ENCODE measurements at regions not wholly inside any gene's neighbourhood (a gene's known extent, or its start where the extent isn't known, plus 50 kb on each side); places are given as distances from the start of the nearest gene placed in this dataset.

DNA sequence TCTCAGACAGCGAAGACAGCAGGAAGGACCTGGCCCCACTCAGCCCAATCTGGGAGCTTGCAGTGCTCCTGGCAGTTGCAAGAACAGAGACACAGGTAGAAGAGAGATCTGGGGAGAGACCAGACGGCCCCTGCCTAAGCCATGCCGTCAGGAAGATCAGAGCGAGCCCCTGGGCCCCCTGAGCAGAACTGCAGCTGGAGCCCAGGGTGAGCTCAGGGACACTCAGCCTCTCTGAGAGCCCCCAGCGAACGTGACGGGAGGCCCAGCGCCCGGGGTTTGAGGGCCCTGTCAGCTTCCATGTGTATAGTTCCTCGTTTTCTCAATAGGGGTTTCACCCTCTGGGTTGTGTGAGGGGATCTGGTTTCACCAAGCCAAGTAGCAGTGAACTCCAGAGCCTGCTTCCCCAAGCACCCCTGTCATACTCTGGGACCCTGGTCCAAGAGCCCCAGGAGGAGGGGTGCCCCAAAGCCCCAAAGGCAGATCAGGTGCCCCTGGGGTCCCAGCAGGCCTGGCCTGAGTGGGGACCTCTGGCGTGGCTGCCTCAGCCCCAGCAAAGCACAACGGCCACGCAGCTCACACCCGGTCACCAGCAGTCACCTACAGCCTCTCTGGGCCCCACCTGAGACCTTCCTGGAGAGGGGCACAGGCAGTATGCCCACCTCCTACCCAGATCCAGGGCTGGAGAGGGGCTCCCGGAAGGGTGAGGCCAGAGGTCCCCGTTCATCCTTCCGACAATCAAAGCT, 431.3 kb upstream of the MYT1L start:
- H3K36me3 ChIP-seq (replicated peaks), result no peaks in the 10 kb centered on the region
- no peaks in the 10 kb centered on the region for H3K4me1 ChIP-seq
- in situ Hi-C loops (cut with MboI; ENCODE audit: low sequenced_read_pairs), result no loop called here
- H3K9me3 ChIP-seq, result no peaks in the 10 kb centered on the region
- H3K27me3 ChIP-seq (ENCODE audit: low read depth), result no peaks in the 10 kb centered on the region
- no peak overlapping the region for H3K4me3 ChIP-seq
- DNase-seq (ENCODE audit: low spot score in 2 of 2), result no peak

DNA sequence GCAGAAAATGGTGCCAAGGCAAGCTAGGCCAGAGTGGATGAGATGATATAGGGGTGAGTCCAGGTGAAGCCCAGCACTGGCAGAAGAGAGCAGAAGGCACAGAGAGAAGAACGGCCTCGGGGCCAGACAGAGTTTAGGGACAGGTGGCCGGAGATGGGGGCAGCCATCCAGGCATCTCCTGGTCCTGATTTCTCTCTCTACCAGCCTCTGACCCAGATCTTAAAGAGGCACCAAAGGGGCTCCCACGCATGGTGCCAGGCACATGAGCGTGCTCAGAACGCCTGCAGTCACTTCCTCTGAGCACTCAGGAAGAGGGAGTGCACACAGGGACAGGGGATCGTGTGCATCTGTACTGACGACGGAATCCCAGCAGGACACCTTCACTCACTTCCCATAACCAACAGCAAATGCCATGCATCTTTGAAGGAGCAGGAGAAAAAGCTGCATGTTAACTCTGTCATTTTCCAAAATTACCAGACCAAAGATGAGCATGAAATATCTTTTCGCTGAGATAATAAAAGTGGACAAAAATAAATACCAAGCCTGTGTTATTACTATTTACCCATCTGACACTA, 427.8 kb upstream of the MYT1L start:
- Histone ChIP-seq H3K27me3 (ENCODE audit: low read depth) (no peaks in the 10 kb centered on the region), H3K4me1 (no peaks in the 10 kb centered on the region), H3K9me3 (no peaks in the 10 kb centered on the region), H3K4me3 (no peak overlapping the region), H3K36me3 (replicated peaks) (no peaks in the 10 kb centered on the region)
- DNase-seq (ENCODE audit: low spot score in 2 of 2), result no peak
- in situ Hi-C loops (cut with MboI; ENCODE audit: low sequenced_read_pairs), result no loop called here

DNA sequence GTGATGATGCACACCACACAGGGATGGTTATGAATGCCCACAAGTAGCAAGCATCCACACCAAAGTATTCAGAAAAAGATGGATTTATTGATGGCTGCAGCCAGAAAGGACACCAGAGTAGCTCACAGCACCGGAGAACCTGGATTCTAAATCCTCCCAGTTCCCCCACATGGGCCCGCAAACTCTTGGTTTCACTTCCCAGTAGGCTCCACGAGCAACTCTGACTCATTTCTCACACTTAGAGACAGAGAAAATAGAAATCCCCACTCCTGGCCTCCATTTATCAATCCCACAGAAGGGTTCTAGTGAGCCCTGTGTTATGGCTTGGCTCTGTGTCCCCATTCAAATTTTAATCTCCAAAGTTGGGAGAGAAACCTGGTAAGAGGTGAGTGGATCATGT, 426.7 kb upstream of the MYT1L start:
- in situ Hi-C loops (cut with MboI; ENCODE audit: low sequenced_read_pairs), result no loop called here
- no peak for DNase-seq (ENCODE audit: low spot score in 2 of 2)
- H3K4me3 ChIP-seq, result no peak overlapping the region
- H3K4me1 ChIP-seq, result no peaks in the 10 kb centered on the region
- no peaks in the 10 kb centered on the region for H3K27me3 ChIP-seq (ENCODE audit: low read depth)
- H3K9me3 ChIP-seq, result no peaks in the 10 kb centered on the region
- H3K36me3 ChIP-seq (replicated peaks), result no peaks in the 10 kb centered on the region

DNA sequence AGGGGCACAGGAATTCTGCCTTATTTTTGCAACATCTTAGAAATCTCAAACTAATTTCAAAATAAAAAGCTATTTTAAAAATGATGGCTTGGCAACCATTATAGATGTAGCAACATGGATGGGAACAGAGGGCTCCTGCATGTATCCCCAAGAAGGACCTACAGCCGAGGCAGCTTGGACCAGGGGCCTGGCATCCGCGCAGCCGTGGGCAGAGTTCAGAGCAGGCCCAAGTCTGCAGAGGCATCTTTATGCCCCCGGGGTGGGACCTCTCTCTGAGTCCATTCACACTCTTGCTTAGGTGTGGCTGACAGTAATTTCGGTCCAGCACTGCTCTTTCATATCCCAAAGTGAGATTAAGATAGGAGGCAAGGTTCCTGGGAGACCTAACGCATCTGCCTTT, 425.8 kb upstream of the MYT1L start:
- in situ Hi-C loops (cut with MboI; ENCODE audit: low sequenced_read_pairs), result no loop called here
- H3K36me3 ChIP-seq (replicated peaks), result no peaks in the 10 kb centered on the region

DNA sequence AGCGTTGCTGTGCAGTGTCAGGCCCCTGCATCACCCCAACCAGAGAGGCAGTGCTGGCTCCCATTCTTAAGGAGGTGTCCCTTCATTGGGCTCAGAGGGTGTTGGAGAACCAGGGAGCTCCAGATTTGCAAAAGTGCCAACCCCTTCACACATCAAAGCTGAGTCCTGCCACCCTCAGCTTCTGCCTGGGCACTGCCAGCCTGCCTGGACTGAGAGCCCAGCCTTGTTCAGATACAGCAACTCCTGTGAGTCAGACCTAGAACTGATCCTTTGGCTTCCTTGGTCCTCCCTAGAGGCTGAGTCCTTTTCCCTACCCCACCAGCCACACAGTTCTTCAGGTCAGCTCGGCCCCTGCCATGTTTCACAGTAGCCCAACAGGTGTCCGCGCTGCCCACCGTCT, 424.9 kb upstream of the MYT1L start:
- Histone ChIP-seq H3K36me3 (replicated peaks) (no peaks in the 10 kb centered on the region), H3K4me1 (no peaks in the 10 kb centered on the region), H3K9me3 (no peaks in the 10 kb centered on the region), H3K4me3 (no peak overlapping the region), H3K27me3 (ENCODE audit: low read depth) (no peaks in the 10 kb centered on the region)
- DNase-seq (ENCODE audit: low spot score in 2 of 2), result no peak
- in situ Hi-C loops (cut with MboI; ENCODE audit: low sequenced_read_pairs), result no loop called here

More for the DNA sequence above, 425.8 kb upstream of the MYT1L start:
- no peaks in the 10 kb centered on the region for H3K4me1 ChIP-seq
- no peaks in the 10 kb centered on the region for H3K27me3 ChIP-seq (ENCODE audit: low read depth)
- no peak overlapping the region for H3K4me3 ChIP-seq
- H3K9me3 ChIP-seq, result no peaks in the 10 kb centered on the region
- no peak for DNase-seq (ENCODE audit: low spot score in 2 of 2)

DNA sequence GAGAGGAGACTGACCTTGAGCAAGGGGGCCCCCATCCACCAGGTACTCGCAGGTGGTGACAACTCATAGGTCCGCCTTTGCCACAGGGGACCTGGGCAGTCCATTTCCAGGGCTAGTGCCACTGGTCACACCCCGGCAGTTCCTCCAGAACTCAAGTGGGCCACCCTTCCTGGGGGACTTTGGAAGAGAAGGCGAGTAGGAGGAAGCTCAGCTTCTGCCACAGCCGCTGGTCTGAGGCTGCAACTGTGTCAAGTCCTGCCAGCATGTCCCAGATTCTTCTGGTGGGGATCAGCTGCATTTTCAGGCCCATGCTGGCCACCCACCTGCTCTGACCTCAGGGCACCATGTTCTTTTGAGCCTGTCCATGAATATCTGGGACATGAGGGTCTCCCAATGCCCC, 423.9 kb upstream of the MYT1L start:
- no peak overlapping the region for H3K4me3 ChIP-seq
- DNase-seq (ENCODE audit: low spot score in 2 of 2), result no peak
- no peaks in the 10 kb centered on the region for H3K9me3 ChIP-seq
- H3K4me1 ChIP-seq, result no peaks in the 10 kb centered on the region
- H3K27me3 ChIP-seq (ENCODE audit: low read depth), result no peaks in the 10 kb centered on the region
- in situ Hi-C loops (cut with MboI; ENCODE audit: low sequenced_read_pairs), result no loop called here
- H3K36me3 ChIP-seq (replicated peaks), result no peaks in the 10 kb centered on the region

DNA sequence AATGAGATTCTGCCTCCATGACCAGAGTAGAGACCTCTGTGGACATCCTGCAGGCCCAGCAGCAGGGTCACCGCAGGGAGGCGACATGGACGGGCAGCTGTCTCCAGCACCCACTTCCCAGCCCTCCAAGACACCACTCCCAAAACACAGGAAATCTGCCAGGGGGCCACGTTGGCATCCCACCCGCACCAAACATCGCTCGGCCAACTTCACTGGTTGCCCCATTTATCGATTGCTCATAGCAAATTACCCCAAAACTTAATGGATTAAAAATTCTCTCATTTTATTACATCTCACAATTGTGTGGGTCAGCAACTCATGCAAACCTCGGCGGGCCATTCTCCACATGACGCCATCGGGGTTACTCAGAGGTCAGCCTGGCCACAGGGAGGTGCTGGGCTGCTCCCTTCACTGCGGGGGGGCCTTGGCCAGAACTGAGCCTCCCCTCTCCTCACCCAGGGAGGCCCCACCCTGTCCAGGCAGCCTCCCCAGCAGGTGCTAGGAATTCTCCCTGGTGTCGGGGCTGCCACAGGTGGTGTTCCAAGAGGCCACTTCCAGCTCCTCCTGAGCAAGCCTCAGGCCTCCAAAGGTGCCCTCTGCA, 420.7 kb upstream of the MYT1L start:
- Histone ChIP-seq H3K36me3 (replicated peaks) (no peaks in the 10 kb centered on the region), H3K4me1 (no peaks in the 10 kb centered on the region), H3K4me3 (no peak overlapping the region), H3K9me3 (no peaks in the 10 kb centered on the region), H3K27me3 (ENCODE audit: low read depth) (no peaks in the 10 kb centered on the region)
- in situ Hi-C loops (cut with MboI; ENCODE audit: low sequenced_read_pairs), result no loop called here
- no peak for DNase-seq (ENCODE audit: low spot score in 2 of 2)

DNA sequence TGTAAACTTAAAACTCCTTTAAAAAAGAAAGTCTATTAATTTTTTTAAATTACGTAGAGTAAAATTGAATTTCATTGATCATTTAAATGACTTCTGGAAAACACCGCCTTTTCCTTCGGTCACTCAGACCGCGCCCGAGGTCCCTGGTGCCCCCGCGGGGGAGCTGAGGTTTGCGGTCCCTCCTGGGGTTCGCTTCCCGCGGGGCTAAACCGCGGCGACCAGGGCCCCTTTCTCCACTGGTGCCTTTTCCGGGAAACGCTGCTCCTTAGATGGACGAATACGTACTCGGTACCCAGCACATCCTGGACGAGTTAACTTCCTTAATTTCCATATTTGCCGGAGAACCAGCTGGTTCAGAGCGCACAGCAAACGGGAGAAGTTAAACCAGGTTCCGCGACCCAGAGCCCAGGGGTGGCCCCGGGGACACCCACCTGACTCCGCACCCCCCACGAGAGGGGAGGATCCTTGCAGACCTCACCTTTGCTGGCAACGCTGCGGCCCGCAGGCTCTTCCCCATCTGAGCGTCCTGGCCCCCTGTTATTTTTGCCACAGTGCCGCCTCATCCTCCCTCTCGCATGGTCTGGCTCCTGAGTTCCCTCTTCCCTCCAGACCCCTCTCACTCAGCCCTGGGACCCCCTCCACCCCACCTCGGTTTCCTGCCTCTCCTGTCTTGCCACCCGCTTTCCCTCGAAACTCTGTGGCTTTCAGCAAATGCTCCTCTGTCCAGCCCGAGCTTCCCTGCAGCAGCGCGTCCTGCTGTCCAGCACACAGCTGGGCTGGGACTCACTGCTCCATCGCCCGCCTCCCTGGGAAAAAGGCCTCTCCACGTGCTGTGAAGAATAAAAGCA, 420.0 kb upstream of the MYT1L start:
- Histone ChIP-seq H3K9me3 (no peaks in the 10 kb centered on the region), H3K36me3 (replicated peaks) (no peaks in the 10 kb centered on the region), H3K4me3 (no peak overlapping the region), H3K27me3 (ENCODE audit: low read depth) (no peaks in the 10 kb centered on the region), H3K4me1 (no peaks in the 10 kb centered on the region)
- no peak for DNase-seq (ENCODE audit: low spot score in 2 of 2)
- in situ Hi-C loops (cut with MboI; ENCODE audit: low sequenced_read_pairs), result no loop called here

DNA sequence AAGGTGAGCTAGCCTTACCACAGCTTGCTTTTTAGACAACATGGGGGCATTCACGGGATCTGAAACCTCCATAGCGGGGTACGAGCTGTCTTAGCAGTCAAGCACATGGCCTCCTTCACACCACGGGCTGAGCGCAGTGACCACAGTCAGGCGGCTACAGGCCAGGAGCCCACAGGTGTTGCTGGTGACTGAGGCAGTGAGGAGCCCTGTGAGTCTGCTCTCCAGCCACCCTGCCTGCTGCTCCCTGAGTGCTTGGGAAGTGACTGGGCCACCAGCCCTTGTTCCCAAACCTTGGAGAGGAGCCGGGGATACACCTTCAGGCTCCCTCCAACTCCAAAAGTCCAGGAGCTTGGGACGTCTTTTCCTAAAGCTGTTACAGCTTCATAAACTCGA, 418.1 kb upstream of the MYT1L start:
- in situ Hi-C loops (cut with MboI; ENCODE audit: low sequenced_read_pairs), result no loop called here
- Histone ChIP-seq H3K27me3 (ENCODE audit: low read depth) (no peaks in the 10 kb centered on the region), H3K4me3 (no peak overlapping the region), H3K36me3 (replicated peaks) (no peaks in the 10 kb centered on the region), H3K4me1 (no peaks in the 10 kb centered on the region), H3K9me3 (no peaks in the 10 kb centered on the region)
- no peak for DNase-seq (ENCODE audit: low spot score in 2 of 2)

DNA sequence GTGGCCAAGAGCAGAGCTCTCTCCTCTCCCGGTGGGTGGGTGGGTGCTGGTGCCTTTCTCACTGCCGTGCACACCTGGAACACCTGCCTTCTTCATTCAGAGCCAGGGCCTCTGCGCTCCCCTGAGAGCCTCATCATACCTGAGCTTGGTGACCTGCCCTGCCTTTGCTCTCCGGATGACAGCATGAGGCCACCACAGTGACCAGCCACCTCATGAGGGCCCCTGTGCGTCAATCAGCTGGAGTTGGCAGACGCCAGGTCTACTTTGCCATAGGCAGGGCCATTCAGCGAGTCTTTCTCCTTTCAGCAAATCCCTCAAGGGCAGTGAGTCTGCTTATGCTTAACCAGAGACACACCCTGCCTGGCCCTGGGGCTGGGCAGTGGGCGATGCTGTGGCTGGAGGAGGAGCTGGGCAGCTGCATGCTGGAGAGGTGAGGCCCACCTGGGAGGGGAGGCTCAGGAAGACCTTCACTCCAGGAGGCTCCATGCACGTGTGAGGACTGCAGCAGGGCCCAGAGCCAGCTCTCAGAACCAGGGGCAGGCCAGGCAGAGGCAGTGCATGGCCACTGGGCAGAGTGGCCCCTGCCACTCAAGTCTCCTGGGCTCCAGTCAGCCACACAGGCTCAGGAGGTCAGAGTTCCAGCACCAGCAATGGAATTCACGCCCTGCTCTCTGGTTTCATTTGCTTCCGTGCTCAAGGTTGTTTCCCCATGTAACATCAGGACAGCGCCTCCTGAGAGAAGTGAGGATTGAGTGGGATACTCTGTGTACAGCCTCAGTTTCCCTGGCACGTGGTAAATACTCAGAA, 417.5 kb upstream of the MYT1L start:
- H3K36me3 ChIP-seq (replicated peaks), result no peaks in the 10 kb centered on the region
- no peaks in the 10 kb centered on the region for H3K27me3 ChIP-seq (ENCODE audit: low read depth)
- no peak for DNase-seq (ENCODE audit: low spot score in 2 of 2)
- no peak overlapping the region for H3K4me3 ChIP-seq
- no peaks in the 10 kb centered on the region for H3K4me1 ChIP-seq
- H3K9me3 ChIP-seq, result no peaks in the 10 kb centered on the region
- in situ Hi-C loops (cut with MboI; ENCODE audit: low sequenced_read_pairs), result no loop called here

DNA sequence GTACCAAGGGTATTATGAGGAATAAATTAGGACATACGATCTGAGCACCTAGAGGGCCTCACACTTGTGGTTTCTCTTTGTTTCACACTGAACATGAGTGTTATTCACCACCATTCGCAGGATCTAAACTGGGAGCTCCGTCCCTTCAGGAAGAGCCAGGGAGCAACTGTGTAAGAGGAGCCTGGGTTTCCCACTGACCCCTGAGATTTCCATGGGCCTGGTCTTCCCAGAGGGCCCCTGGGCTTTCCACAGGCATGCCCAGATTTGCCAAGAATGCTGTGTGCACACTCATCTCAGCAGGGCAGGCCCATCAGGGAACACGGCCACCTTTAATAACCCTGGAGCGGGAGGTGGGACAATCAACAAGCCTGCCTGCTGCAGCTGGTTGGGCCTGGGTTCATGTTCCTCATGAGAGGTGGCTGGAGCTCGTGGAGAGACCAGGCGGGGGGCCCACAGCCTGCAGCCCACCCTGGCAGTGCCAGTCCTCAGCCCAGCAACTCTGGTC, 416.8 kb upstream of the MYT1L start:
- no peaks in the 10 kb centered on the region for H3K9me3 ChIP-seq
- DNase-seq (ENCODE audit: low spot score in 2 of 2), result no peak
- in situ Hi-C loops (cut with MboI; ENCODE audit: low sequenced_read_pairs), result no loop called here
- no peaks in the 10 kb centered on the region for H3K27me3 ChIP-seq (ENCODE audit: low read depth)
- H3K36me3 ChIP-seq (replicated peaks), result no peaks in the 10 kb centered on the region
- H3K4me3 ChIP-seq, result no peak overlapping the region
- no peaks in the 10 kb centered on the region for H3K4me1 ChIP-seq

DNA sequence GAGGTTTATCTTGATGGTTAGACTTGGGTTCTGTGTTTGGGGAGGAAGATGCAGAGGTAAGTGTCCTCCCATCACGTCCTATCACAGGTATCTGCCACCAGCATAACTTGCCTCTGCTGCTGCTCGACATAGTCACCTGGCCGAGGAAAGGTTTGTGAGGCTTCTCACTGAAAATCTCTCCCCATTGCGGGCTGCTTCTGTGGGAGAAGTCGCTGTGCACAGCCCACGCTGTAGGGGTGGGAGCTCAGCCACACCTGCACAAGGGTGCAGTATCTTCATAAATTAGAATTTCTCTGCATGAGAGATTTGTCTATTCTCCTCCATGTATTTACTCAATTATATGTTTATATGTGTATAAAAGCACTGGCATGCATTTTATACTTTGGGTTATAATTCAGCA, 415.7 kb upstream of the MYT1L start:
- no peak overlapping the region for H3K4me3 ChIP-seq
- in situ Hi-C loops (cut with MboI; ENCODE audit: low sequenced_read_pairs), result no loop called here
- H3K36me3 ChIP-seq (replicated peaks), result no peaks in the 10 kb centered on the region
- no peaks in the 10 kb centered on the region for H3K27me3 ChIP-seq (ENCODE audit: low read depth)
- H3K4me1 ChIP-seq, result no peaks in the 10 kb centered on the region
- H3K9me3 ChIP-seq, result no peaks in the 10 kb centered on the region
- DNase-seq (ENCODE audit: low spot score in 2 of 2), result no peak

DNA sequence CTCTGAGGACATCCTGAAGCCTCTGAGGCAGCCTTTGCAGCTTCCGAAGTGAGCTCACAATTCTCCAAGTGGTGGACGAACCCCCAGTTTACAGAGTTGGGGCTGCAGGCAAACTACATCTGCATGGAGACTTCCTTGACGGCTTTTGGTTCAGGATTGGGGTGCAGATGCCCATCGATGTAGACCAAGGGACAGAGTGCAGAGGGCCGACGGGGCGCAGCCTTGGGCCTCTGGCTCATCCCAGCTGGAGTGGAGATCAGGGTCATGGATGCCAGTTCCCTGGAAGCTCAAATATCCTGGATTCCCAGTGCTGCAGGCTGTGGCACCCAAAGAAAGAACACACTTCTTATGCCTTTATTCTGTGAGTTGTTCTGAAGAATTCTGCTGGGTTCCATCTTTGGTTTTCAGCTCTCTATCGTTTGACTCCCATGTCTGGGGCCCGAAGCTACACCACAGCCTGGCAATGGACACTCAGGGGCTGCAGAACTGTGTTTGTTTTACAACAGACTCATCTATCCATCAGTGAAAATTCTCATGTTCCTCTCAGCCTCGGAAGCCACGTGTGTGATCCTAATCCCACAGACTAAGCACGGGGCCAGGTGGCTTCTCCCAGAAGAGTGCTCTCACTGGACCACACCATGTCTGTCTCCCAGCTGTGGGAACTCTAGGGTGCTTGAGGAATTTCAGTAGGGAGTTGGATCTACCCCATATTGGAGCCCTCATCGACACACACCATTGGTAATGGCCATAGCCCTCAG, 414.1 kb upstream of the MYT1L start:
- no peaks in the 10 kb centered on the region for H3K27me3 ChIP-seq (ENCODE audit: low read depth)
- in situ Hi-C loops (cut with MboI; ENCODE audit: low sequenced_read_pairs), result no loop called here
- H3K4me1 ChIP-seq, result no peaks in the 10 kb centered on the region
- no peaks in the 10 kb centered on the region for H3K36me3 ChIP-seq (replicated peaks)
- no peak for DNase-seq (ENCODE audit: low spot score in 2 of 2)
- H3K4me3 ChIP-seq, result no peak overlapping the region
- H3K9me3 ChIP-seq, result no peaks in the 10 kb centered on the region
